GM18499 (cell line): ENCODE measurements at regions not wholly inside any gene's neighbourhood (a gene's known extent, or its start where the extent isn't known, plus 50 kb on each side); places are given as distances from the start of the nearest gene placed in this dataset.

Experiments
- ATAC-seq: cut with Tn5 transposase; IDR thresholded peaks from one replicate; pipeline ENCODE4 v1.9.1; 2021; ENCODE audit warnings: moderate number of reproducible peaks; ENCODE audit not compliant: insufficient read depth, unreplicated experiment

GRCh38 chr5:4640795-4641194, 499.3 kb upstream of the ADAMTS16 start:
- ATAC-seq, result no peak

GRCh38 chr5:4642525-4642924, 497.6 kb upstream of the ADAMTS16 start:
- ATAC-seq, result no peak

GRCh38 chr5:4643190-4643589, 496.9 kb upstream of the ADAMTS16 start:
- ATAC-seq, result no peak

- ATAC-seq, result no peak
These were observed 496.2 kb upstream of the ADAMTS16 start for GRCh38 chr5:4643960-4644359.

GRCh38 chr5:4646715-4647375, 493.3 kb upstream of the ADAMTS16 start:
- no peak for ATAC-seq

GRCh38 chr5:4647955-4648354, 492.2 kb upstream of the ADAMTS16 start:
- ATAC-seq, result no peak

GRCh38 chr5:4651806-4652565, 488.1 kb upstream of the ADAMTS16 start:
- ATAC-seq, result no peak

GRCh38 chr5:4653475-4653874, 486.7 kb upstream of the ADAMTS16 start:
- no peak for ATAC-seq

GRCh38 chr5:4659851-4660250, 480.3 kb upstream of the ADAMTS16 start:
- ATAC-seq, result no peak

GRCh38 chr5:4661326-4661725, 478.8 kb upstream of the ADAMTS16 start:
- ATAC-seq, result no peak

- no peak for ATAC-seq
These were observed 478.3 kb upstream of the ADAMTS16 start for GRCh38 chr5:4661836-4662235.

- ATAC-seq, result no peak
These were observed 477.4 kb upstream of the ADAMTS16 start for GRCh38 chr5:4662756-4663155.

- ATAC-seq, result no peak
These were observed 474.2 kb upstream of the ADAMTS16 start for GRCh38 chr5:4665911-4666310.

- no peak for ATAC-seq
These were observed 466.0 kb upstream of the ADAMTS16 start for GRCh38 chr5:4674166-4674565.

GRCh38 chr5:4676934-4677333, 463.2 kb upstream of the ADAMTS16 start:
- ATAC-seq, result no peak

- no peak for ATAC-seq
These were observed 455.2 kb upstream of the ADAMTS16 start for GRCh38 chr5:4684946-4685345.

GRCh38 chr5:4698596-4698995, 441.5 kb upstream of the ADAMTS16 start:
- no peak for ATAC-seq

GRCh38 chr5:4699592-4699991, 440.5 kb upstream of the ADAMTS16 start:
- ATAC-seq, result no peak

GRCh38 chr5:4700069-4700468, 440.1 kb upstream of the ADAMTS16 start:
- no peak for ATAC-seq

- ATAC-seq, result no peak
These were observed 439.3 kb upstream of the ADAMTS16 start for GRCh38 chr5:4700871-4701270.

GRCh38 chr5:4703931-4704458, 436.1 kb upstream of the ADAMTS16 start:
- no peak for ATAC-seq

- no peak for ATAC-seq
These were observed 435.2 kb upstream of the ADAMTS16 start for GRCh38 chr5:4704951-4705350.
